ENCODE measurements at regions not wholly inside any gene's neighbourhood (a gene's known extent, or its start where the extent isn't known, plus 50 kb on each side); places are given as distances from the start of the nearest gene placed in this dataset.
A peak's percentile ranks its signal among the peaks of the same experiment; 100 is the strongest.

DNA sequence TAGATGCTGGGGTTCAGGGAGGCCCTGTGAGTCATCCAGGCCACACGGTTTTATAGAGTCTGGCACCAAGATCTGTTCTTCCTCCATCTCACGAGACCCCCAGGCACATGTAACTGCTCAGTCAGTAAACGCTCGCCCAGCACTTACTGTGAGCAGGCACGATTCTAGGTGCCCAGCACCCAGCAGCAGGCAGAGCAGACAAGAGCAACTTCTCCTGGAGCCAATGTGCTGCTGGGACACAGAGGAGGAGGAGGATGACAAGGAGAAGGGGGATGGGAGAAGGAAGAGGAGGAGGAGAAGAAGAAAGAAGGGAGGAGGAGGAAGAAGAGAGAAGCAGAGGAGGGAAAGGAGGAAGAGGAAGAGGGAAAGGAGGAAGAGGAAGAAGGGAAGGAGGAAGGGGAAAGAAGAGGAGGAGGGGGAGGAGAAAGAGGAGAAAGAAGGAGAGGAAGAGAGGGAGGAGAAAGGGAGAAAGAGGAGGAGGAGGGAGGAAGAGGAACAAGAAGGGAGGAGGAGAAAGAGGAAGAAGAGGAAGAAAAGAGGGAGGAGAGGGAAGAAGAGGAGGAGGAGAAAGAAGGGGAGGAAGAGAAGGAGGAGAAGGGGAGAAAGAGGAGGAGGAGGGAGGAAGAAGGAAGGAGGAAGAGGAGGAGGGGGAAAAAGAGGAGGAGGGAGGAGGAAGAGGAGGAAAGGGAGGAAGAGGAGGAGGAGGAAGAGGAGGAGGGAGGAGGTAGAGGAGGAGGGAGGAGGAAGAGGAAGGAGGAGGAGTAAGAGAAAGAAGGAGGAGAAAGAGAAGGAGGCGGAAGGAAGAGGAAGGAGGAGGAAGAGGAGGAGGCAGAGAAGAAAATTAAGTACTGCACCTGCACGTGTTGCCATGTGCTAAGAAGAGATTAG lies 77.6 kb upstream of the RTL6 start:
- ChIA-PET CTCF (no interaction called here), POLR2A (ENCODE audit: unreplicated experiment) (no interaction called here)
- H3K23ac ChIP-seq (ENCODE audit: low read depth, low read length), result no peak overlapping the region
- H3K4ac ChIP-seq (ENCODE audit: low read depth, low read length), result no peak overlapping the region
- ATAC-seq (ENCODE audit: low read depth) (no peak), DNase-seq (no peak)
- H4K8ac ChIP-seq (ENCODE audit: low read depth in 2 of 2, low read length in 2 of 2), result no peak overlapping the region
- H3K27ac ChIP-seq (ENCODE audit: insufficient read depth, low read length), result no peak overlapping the region
- no peak overlapping the region for H3K9ac ChIP-seq (ENCODE audit: low read depth, low read length)
- H3K14ac ChIP-seq (replicated peaks; ENCODE audit: low read depth, low read length), result no peak overlapping the region
- peaks cover 5% of the 10 kb centered on the region for H3K4me1 ChIP-seq (ENCODE audit: control insufficient read depth, insufficient read depth, low read length)
- peak overlapping the region; percentile 30; the same call in 1 of the 2 replicates for H2AK5ac ChIP-seq (ENCODE audit: low read depth, low read length)
- H2BK120ac ChIP-seq (ENCODE audit: low read depth, low read length), result no peak overlapping the region
- peaks cover 25% of the 10 kb centered on the region for H3K27me3 ChIP-seq (ENCODE audit: control insufficient read depth, insufficient read depth, low read length)
- H2AK9ac ChIP-seq (replicated peaks; ENCODE audit: low read depth, low read length, poor library complexity), result no peak overlapping the region
- dilution Hi-C loops (cut with HindIII; ENCODE audit: low sequenced_read_pairs, unreplicated experiment), result no loop called here
- H4K20me1 ChIP-seq (ENCODE audit: insufficient read depth, low read length), result no peaks in the 10 kb centered on the region
- intact Hi-C loops (cut with micrococcal nuclease), result no loop called here
- H3K79me1 ChIP-seq (ENCODE audit: low read depth in 1 of 2, low read length in 2 of 2), result no peaks in the 10 kb centered on the region
- no peak overlapping the region for H2BK15ac ChIP-seq (ENCODE audit: low read depth, low read length)
- TF ChIP-seq FOS (IDR thresholded peaks at IDR 0.05; ENCODE audit: low read depth, low read length), result no peak
- no peak for TF ChIP-seq RFX5 (IDR thresholded peaks at IDR 0.05; ENCODE audit: low read depth, low read length)
- TF ChIP-seq CTCF (conservative IDR thresholded peaks at IDR 0.05; ENCODE audit: low read depth, low read length), result no peak
- no peak for TF ChIP-seq RAD21 (IDR thresholded peaks at IDR 0.05; ENCODE audit: low read length)
- no peak for TF ChIP-seq POLR2A (IDR thresholded peaks at IDR 0.05; ENCODE audit: low read depth, low read length)
- no peak for TF ChIP-seq USF2 (IDR thresholded peaks at IDR 0.05; ENCODE audit: low read depth, low read length)
- TF ChIP-seq CEBPB (IDR thresholded peaks at IDR 0.05; ENCODE audit: low read depth, low read length), result no peak
- no peak for TF ChIP-seq RCOR1 (IDR thresholded peaks at IDR 0.05; ENCODE audit: insufficient replicate concordance, low read length)
- TF ChIP-seq SMC3 (IDR thresholded peaks at IDR 0.05; ENCODE audit: low read depth, low read length), result no peak
- no peak for TF ChIP-seq MAZ (IDR thresholded peaks at IDR 0.05; ENCODE audit: borderline replicate concordance, low read depth, low read length)
- TF ChIP-seq NFE2L2 (IDR thresholded peaks at IDR 0.05; ENCODE audit: low read depth, low read length), result no peak
- TF ChIP-seq CHD1 (IDR thresholded peaks at IDR 0.05; ENCODE audit: low read depth, low read length), result no peak
- TF ChIP-seq, protein P1, sequence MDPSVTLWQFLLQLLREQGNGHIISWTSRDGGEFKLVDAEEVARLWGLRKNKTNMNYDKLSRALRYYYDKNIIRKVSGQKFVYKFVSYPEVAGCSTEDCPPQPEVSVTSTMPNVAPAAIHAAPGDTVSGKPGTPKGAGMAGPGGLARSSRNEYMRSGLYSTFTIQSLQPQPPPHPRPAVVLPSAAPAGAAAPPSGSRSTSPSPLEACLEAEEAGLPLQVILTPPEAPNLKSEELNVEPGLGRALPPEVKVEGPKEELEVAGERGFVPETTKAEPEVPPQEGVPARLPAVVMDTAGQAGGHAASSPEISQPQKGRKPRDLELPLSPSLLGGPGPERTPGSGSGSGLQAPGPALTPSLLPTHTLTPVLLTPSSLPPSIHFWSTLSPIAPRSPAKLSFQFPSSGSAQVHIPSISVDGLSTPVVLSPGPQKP (IDR thresholded peaks at IDR 0.05; ENCODE audit: borderline replicate concordance, low read depth, low read length), result no peak
- no peak for TF ChIP-seq MAFK (IDR thresholded peaks at IDR 0.05; ENCODE audit: low read depth, low read length)
- no peak for TF ChIP-seq BHLHE40 (IDR thresholded peaks at IDR 0.05; ENCODE audit: low read depth, low read length)
- peaks cover 4% of the 10 kb centered on the region; the same call in 1 of the 2 replicates for H3K9me1 ChIP-seq (ENCODE audit: insufficient read depth, low read length)
- no peak overlapping the region for H2BK20ac ChIP-seq (ENCODE audit: low read depth, low read length)
- in situ Hi-C loops (cut with MboI; ENCODE audit: low sequenced_read_pairs), result no loop called here
- H3K56ac ChIP-seq (ENCODE audit: extremely low read depth, insufficient read depth, low read length), result no peak overlapping the region
- H4K5ac ChIP-seq (ENCODE audit: low read depth, low read length), result no peak overlapping the region; the same call in 1 of the 2 replicates
- no peak overlapping the region for H4K91ac ChIP-seq (ENCODE audit: insufficient read depth, low read depth, low read length)
- WGBS, 2 experiments (ENCODE audit: extremely low coverage in 2 of 2, insufficient read length in 1 of 2), result 88% methylated on average over 1 of the region's 7 CpGs; no CpG with 5 or more reads in 1 of the 2 experiments
- no peak overlapping the region for H2BK5ac ChIP-seq (ENCODE audit: low read depth, low read length, poor library complexity, severe bottlenecking)
- H3K4me3 ChIP-seq (ENCODE audit: insufficient read depth, low read depth, low read length), result no peak overlapping the region
- H3K18ac ChIP-seq (ENCODE audit: low read depth, low read length), result no peak overlapping the region
- no peak overlapping the region for H2AFZ ChIP-seq (replicated peaks; ENCODE audit: low read length, poor library complexity)
- H3K36me3 ChIP-seq (ENCODE audit: control insufficient read depth, insufficient read depth, low read length), result no peaks in the 10 kb centered on the region
- no TSS peak for BruUV-seq (replicated peaks)
- no peak overlapping the region for H3K4me2 ChIP-seq (ENCODE audit: low read depth, low read length)
- H3K9me3 ChIP-seq (ENCODE audit: control insufficient read depth, insufficient read depth, low read length), result no peaks in the 10 kb centered on the region
